PC-3 (cell line): ENCODE measurements at regions not wholly inside any gene's neighbourhood (a gene's known extent, or its start where the extent isn't known, plus 50 kb on each side); places are given as distances from the start of the nearest gene placed in this dataset.

Experiments
- CTCF ChIP-seq: fragments of 300-600 bp; sonication (generic); conservative IDR thresholded peaks from 2 replicates; pipeline ENCODE4 v1.5.1; 2017; ENCODE audit warnings: antibody characterized with exemption, low read depth, mild to moderate bottlenecking, low read length
- EZH2 ChIP-seq: fragments of 300-600 bp; sonication (generic); IDR thresholded peaks from one replicate; pipeline ENCODE4 v1.6.1; 2017; ENCODE audit warnings: antibody characterized with exemption, mild to moderate bottlenecking, low read length; ENCODE audit not compliant: unreplicated experiment

- no peak for TF ChIP-seq CTCF
- TF ChIP-seq EZH2 = no peak
These were observed 184.8 kb downstream of the CXCL12 start for GRCh38 chr10:44199991-44200655.
